Transverse colon (tissue), 4 donors: ENCODE measurements at regions not wholly inside any gene's neighbourhood (a gene's known extent, or its start where the extent isn't known, plus 50 kb on each side); places are given as distances from the start of the nearest gene placed in this dataset.

Source experiments
- DNase-seq: peaks from one replicate; pipeline ENCODE4 v3.0.0-alpha.2; 2019
- H3K27ac ChIP-seq, 4 donors: fragments of 200-600 bp; sonication (generic); 2 replicates each; pipeline ENCODE4 v1.5.1; 2016 to 2018; ENCODE audit warnings: inconsistent platforms in 4 of 4
- H3K27me3 ChIP-seq: fragments of 200-600 bp; sonication (generic); 2 replicates; pipeline ENCODE4 v1.5.1; 2017; ENCODE audit warnings: inconsistent platforms
- H3K36me3 ChIP-seq, 4 donors: fragments of 200-600 bp; sonication (generic); 2 replicates each; pipeline ENCODE4 v1.5.1; 2017 to 2019; ENCODE audit warnings: inconsistent platforms in 4 of 4
- H3K4me1 ChIP-seq, 4 donors: fragments of 200-600 bp; sonication (generic); 2 replicates each; pipeline ENCODE4 v1.5.1; 2017 to 2020; ENCODE audit warnings: inconsistent platforms in 4 of 4
- H3K4me3 ChIP-seq, 4 donors: fragments of 200-600 bp; sonication (generic); 1 replicate in 1 of 4; 2 replicates in 3 of 4; pipeline versions ENCODE4 v1.5.1 to v1.6.1; 2017 to 2019; ENCODE audit warnings: inconsistent platforms in 4 of 4
- H3K9me3 ChIP-seq, 2 donors: fragments of 200-600 bp; sonication (generic); 2 replicates each; pipeline ENCODE4 v1.5.1; 2017 to 2019; ENCODE audit warnings: inconsistent platforms in 2 of 2
- EP300 ChIP-seq: sonication (generic); formaldehyde crosslinking; IDR thresholded peaks from one replicate; pipeline ENCODE4 v1.6.1; 2017; ENCODE audit warnings: antibody characterized with exemption, low read depth
- POLR2A ChIP-seq: fragments of 450-650 bp; IDR thresholded peaks from one replicate; pipeline ENCODE4 v1.6.1; 2016; ENCODE audit warnings: antibody characterized with exemption, mild to moderate bottlenecking, moderate library complexity
- POLR2AphosphoS5 ChIP-seq, 3 donors: sonication (generic); formaldehyde crosslinking; IDR thresholded peaks; one replicate each; pipeline ENCODE4 v1.6.1; 2016; ENCODE audit warnings: antibody characterized with exemption in 3 of 3
- WGBS, 2 donors: methylation state at CpG; one replicate each; pipeline ENCODE4 v1.1.5; 2018; ENCODE audit warnings: low coverage in 1 of 2; 5-methylcytosine and 5-hydroxymethylcytosine counted together
- in situ Hi-C, 4 donors: fragments of 200-750 bp; cut with MboI; loops; one replicate each; pipeline versions ENCODE4 v1.15.0 to v1.15.1; 2017; ENCODE audit warnings: low sequenced_read_pairs in 3 of 4, low pct_ligation_motif_present in 1 of 4, low pct_unique_long_range_greater_than_20kb in 1 of 4
- intact Hi-C: fragments of 100-400 bp; cut with DNase I; formaldehyde crosslinking; loops from one replicate; pipeline ENCODE4 v1.15.1; 2023; ENCODE audit warnings: low total_unique reads
- TF ChIP-seq, protein P1 (sequence below), 5 experiments: fragments of 200-600 bp in 3 of 5; fragments of 450-650 bp in 2 of 5; sonication (generic) in 3 of 5; IDR thresholded peaks; 1 replicate in 2 of 5; 2 replicates in 3 of 5; pipeline ENCODE4 v1.5.1; 2016 to 2017; ENCODE audit warnings: antibody characterized with exemption in 5 of 5, inconsistent platforms in 3 of 5, mild to moderate bottlenecking in 2 of 5, moderate library complexity in 1 of 5

DNA sequence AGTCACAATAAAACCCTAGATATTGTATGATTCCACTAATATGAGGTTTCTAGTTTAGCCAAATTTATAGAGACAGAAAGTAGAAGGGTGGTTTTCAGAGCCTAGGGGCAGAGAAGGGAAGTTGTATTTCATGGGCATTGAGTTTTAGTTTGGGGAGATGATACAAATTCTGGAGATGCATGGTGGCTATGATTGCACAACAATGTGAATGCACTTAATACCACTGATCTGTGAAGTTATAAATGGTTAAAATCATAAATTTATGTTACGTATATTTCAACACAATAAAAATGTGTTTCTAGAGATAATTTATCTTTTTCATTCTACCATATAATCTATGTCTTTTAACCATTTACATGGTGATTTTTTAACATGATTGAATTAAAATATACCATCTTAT is 779.3 kb upstream of the BRINP3 start:
- intact Hi-C loops, result no loop called here
- 77 to 80% methylated on average over 1 of the region's 1 CpG for WGBS, 2 donors
- H3K27ac ChIP-seq, result no peak overlapping the region
- no peaks in the 10 kb centered on the region for H3K9me3 ChIP-seq
- TF ChIP-seq POLR2A, result no peak
- no peak for TF ChIP-seq POLR2AphosphoS5 (IDR thresholded peaks at IDR 0.05)
- TF ChIP-seq EP300, result no peak
- TF ChIP-seq, protein P1, sequence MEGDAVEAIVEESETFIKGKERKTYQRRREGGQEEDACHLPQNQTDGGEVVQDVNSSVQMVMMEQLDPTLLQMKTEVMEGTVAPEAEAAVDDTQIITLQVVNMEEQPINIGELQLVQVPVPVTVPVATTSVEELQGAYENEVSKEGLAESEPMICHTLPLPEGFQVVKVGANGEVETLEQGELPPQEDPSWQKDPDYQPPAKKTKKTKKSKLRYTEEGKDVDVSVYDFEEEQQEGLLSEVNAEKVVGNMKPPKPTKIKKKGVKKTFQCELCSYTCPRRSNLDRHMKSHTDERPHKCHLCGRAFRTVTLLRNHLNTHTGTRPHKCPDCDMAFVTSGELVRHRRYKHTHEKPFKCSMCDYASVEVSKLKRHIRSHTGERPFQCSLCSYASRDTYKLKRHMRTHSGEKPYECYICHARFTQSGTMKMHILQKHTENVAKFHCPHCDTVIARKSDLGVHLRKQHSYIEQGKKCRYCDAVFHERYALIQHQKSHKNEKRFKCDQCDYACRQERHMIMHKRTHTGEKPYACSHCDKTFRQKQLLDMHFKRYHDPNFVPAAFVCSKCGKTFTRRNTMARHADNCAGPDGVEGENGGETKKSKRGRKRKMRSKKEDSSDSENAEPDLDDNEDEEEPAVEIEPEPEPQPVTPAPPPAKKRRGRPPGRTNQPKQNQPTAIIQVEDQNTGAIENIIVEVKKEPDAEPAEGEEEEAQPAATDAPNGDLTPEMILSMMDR (IDR thresholded peaks at IDR 0.05), result no peak
- DNase-seq, result no peak
- H3K36me3 ChIP-seq, result no peaks in the 10 kb centered on the region
- H3K4me3 ChIP-seq, result no peak overlapping the region
- no peaks in the 10 kb centered on the region for H3K27me3 ChIP-seq
- no peaks in the 10 kb centered on the region for H3K4me1 ChIP-seq
- in situ Hi-C loops, result no loop called here

DNA sequence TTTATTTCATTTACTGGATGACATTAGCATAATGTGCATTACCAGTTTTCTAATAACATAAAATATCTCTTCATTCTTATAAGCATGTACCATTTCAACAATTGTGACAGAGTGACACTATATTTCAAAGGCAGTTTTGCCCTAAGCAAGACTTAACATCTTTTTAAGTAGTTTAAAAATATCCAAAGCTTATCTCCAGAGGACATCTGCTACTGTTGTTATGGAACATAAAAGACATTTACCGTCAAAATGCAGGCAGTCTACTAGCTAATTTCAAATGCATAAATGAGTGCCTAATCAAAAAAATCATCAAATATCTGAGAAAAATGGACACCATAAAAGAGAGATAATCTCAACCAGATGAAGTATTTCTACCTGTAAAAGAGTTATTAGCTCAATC is 782.4 kb upstream of the BRINP3 start:
- Histone ChIP-seq H3K27me3 (no peaks in the 10 kb centered on the region), H3K27ac (no peak overlapping the region), H3K4me1 (no peaks in the 10 kb centered on the region), H3K9me3 (no peaks in the 10 kb centered on the region), H3K4me3 (no peak overlapping the region), H3K36me3 (no peaks in the 10 kb centered on the region)
- in situ Hi-C loops (no loop called here), intact Hi-C loops (no loop called here)
- 50 to 69% methylated on average over 1 of the region's 1 CpG for WGBS, 2 donors
- DNase-seq, result no peak
- TF ChIP-seq, protein P1 (IDR thresholded peaks at IDR 0.05), result no peak
- TF ChIP-seq POLR2A (no peak), EP300 (no peak), POLR2AphosphoS5 (IDR thresholded peaks at IDR 0.05) (no peak)

DNA sequence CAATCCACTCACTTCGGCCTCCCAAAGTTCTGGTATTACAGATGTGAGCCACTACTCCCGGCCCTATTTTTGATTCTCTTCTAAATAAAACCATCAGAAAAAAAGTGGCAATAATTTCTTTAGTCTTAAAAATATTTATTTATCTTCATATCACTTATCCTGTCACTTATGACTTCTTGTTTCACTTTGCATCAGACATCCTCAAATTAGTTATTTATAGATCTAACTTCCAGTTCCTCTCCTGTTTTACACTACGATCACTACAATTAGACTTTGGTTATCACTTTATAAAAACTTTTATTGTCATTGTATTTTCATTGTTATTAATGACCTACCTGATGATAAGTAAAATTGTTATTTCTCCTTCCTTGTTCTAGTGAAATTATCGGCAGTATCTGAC is 783.4 kb upstream of the BRINP3 start:
- no peak overlapping the region for H3K4me3 ChIP-seq
- intact Hi-C loops, result no loop called here
- H3K27me3 ChIP-seq, result no peaks in the 10 kb centered on the region
- DNase-seq, result no peak
- H3K36me3 ChIP-seq, result no peaks in the 10 kb centered on the region
- no peaks in the 10 kb centered on the region for H3K4me1 ChIP-seq
- TF ChIP-seq EP300 (no peak), POLR2A (no peak), POLR2AphosphoS5 (IDR thresholded peaks at IDR 0.05) (no peak)
- TF ChIP-seq, protein P1 (IDR thresholded peaks at IDR 0.05), result no peak
- H3K9me3 ChIP-seq, result no peaks in the 10 kb centered on the region
- in situ Hi-C loops, result no loop called here
- H3K27ac ChIP-seq, result no peak overlapping the region
- 77 to 80% methylated on average over 4 of the region's 4 CpGs for WGBS, 2 donors

DNA sequence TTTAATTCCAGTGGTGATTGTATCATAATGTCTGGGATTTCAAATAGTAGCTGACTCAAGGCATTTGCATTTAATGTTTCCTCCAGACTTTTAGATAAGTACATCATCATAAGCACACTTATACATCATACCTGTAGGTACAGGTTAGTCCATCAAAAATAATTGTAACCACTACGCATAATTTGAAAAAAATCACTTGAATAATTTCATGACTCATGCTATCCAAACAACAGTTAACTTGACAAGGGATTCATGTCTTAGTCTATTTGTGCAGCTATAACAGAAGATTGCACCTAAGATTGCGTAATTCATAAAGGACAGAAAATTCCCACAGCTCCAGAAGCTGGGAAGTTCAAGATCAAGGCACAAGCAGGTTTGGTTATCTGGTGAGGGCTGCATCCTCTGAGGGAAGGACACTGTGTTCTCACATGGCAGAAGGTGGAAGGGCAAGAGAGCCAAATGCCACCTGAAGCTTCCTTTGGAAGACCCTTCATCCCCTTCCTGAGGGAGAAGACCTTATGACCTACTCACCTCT is 801.7 kb upstream of the BRINP3 start:
- 88% methylated on average over 2 of the region's 2 CpGs for WGBS, 2 donors
- Histone ChIP-seq H3K9me3 (peaks cover 0 to 5% of the 10 kb centered on the region in 2 donors), H3K36me3 (no peaks in the 10 kb centered on the region), H3K27me3 (no peaks in the 10 kb centered on the region), H3K4me3 (no peak overlapping the region), H3K4me1 (no peaks in the 10 kb centered on the region), H3K27ac (no peak overlapping the region)
- in situ Hi-C loops (no loop called here), intact Hi-C loops (no loop called here)
- TF ChIP-seq, protein P1 (IDR thresholded peaks at IDR 0.05), result no peak
- TF ChIP-seq EP300, result no peak
- TF ChIP-seq POLR2AphosphoS5 (IDR thresholded peaks at IDR 0.05), result no peak
- no peak for TF ChIP-seq POLR2A
- no peak for DNase-seq
